Effector memory CD8-positive, alpha-beta T cell (primary cell): ENCODE measurements at regions not wholly inside any gene's neighbourhood (a gene's known extent, or its start where the extent isn't known, plus 50 kb on each side); places are given as distances from the start of the nearest gene placed in this dataset.
"Not testable (repeated sequence)": the region's sequence is repeated elsewhere in the genome, so short reads cannot be mapped to it uniquely, and the experiment has no call there.

Experiments
- ATAC-seq: fragments of 150-1000 bp; cut with Tn5 transposase; replicated peaks from 2 replicates; pipeline ENCODE4 v1.10.0; 2021; ENCODE audit warnings: mild to moderate bottlenecking, moderate library complexity
- DNase-seq, 3 experiments: peaks; one replicate each; pipeline ENCODE4 v3.0.0; 2021
- H3K27ac Mint-ChIP-seq, 2 donors: one replicate each; pipeline ENCODE4 v1.8.0; 2022; ENCODE audit warnings: mild to moderate bottlenecking in 2 of 2, mixed read lengths in 2 of 2, moderate library complexity in 2 of 2
- H3K27me3 Mint-ChIP-seq, 2 donors: one replicate each; pipeline ENCODE4 v1.8.0; 2022; ENCODE audit warnings: mixed read lengths in 2 of 2
- H3K36me3 Mint-ChIP-seq: one replicate; pipeline ENCODE4 v1.8.0; 2022; ENCODE audit warnings: mild to moderate bottlenecking, moderate library complexity, mixed read lengths; ENCODE audit not compliant: insufficient read depth
- H3K4me1 Mint-ChIP-seq, 2 donors: one replicate each; pipeline ENCODE4 v1.8.0; 2022; ENCODE audit warnings: low read depth in 2 of 2, mixed read lengths in 2 of 2
- H3K4me3 Mint-ChIP-seq, 2 donors: one replicate each; pipeline ENCODE4 v1.8.0; 2022; ENCODE audit warnings: mild to moderate bottlenecking in 2 of 2, mixed read lengths in 2 of 2, moderate library complexity in 2 of 2
- H3K9me3 Mint-ChIP-seq, 2 donors: one replicate each; pipeline ENCODE4 v1.8.0; 2022; ENCODE audit warnings: mixed read lengths in 2 of 2

- peaks cover 0 to 11% of the 10 kb centered on the region in 2 donors for H3K27me3 Mint-ChIP-seq
- H3K9me3 Mint-ChIP-seq = no peaks in the 10 kb centered on the region
- peaks cover under 1 to 6% of the 10 kb centered on the region in 2 donors for H3K4me1 Mint-ChIP-seq
- no peak for ATAC-seq
- H3K27ac Mint-ChIP-seq = no peak overlapping the region
- H3K4me3 Mint-ChIP-seq = no peak overlapping the region
- H3K36me3 Mint-ChIP-seq = peaks cover 3% of the 10 kb centered on the region
- no peak for DNase-seq
Observed at GRCh38 chr5:91474201-91474600, 91.1 kb upstream of the ARRDC3 start.

GRCh38 chr5:91472631-91473030 is 89.5 kb upstream of the ARRDC3 start:
- H3K4me3 Mint-ChIP-seq = no peak overlapping the region
- DNase-seq (no peak), ATAC-seq (no peak)
- no peak overlapping the region for H3K27ac Mint-ChIP-seq
- peaks cover 0 to 11% of the 10 kb centered on the region in 2 donors for H3K4me1 Mint-ChIP-seq
- H3K36me3 Mint-ChIP-seq = peaks cover 3% of the 10 kb centered on the region
- H3K27me3 Mint-ChIP-seq = peaks cover 0 to 18% of the 10 kb centered on the region in 2 donors
- H3K9me3 Mint-ChIP-seq = no peaks in the 10 kb centered on the region

GRCh38 chr5:91469517-91470165 is 86.5 kb upstream of the ARRDC3 start:
- no peak for DNase-seq
- Mint-ChIP-seq H3K36me3 (no peaks in the 10 kb centered on the region), H3K27ac (peak overlapping the region in 1 of 2 donors; percentile 7), H3K9me3 (peaks cover 0 to 3% of the 10 kb centered on the region in 2 donors), H3K27me3 (peaks cover 0 to 18% of the 10 kb centered on the region in 2 donors), H3K4me1 (peaks cover 0 to 6% of the 10 kb centered on the region in 2 donors), H3K4me3 (no peak overlapping the region)
- no peak for ATAC-seq

DNA sequence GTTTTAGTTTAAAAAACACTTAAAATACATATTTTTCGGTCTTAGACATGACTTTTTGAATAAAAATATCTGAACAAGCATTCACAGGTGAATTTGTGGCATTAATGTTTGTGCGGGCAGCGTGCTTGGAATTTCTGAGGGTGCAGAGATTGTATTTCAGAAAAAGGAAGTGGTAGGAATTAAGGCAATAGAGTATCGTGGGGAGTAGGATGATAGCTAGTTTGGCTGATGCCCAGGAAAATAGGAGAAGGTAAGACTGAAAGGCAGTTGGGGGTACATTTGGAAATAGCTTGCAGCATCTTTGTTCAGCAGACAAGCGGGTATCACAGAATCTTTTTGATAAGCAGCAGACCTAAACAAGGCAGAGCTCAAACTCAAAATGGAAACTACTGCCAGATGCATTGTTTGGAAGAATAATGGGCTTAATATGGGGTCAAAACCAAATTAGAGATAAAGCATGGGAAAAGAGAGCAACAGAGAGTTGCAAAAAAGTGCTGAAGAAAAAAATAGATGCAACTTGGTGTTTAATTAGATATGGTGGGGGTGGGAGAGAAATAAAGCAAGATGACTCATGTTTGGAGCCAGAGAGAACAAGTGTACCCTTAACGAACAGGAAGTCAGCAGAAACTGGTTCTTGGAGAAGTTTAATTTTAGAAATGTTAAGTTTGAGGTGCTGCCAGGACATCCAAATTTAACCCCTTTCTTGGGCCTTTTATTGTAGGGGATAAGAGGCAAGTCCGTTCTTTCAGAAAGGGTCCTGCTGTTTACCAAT is 85.7 kb upstream of the ARRDC3 start:
- H3K9me3 Mint-ChIP-seq = peaks cover 0 to 3% of the 10 kb centered on the region in 2 donors
- ATAC-seq (no peak), DNase-seq (no peak)
- no peaks in the 10 kb centered on the region for H3K36me3 Mint-ChIP-seq
- H3K4me3 Mint-ChIP-seq = no peak overlapping the region
- peak overlapping the region in 1 of 2 donors; percentile 7 for H3K27ac Mint-ChIP-seq
- peaks cover 0 to 17% of the 10 kb centered on the region in 2 donors for H3K27me3 Mint-ChIP-seq
- peaks cover 0 to 6% of the 10 kb centered on the region in 2 donors for H3K4me1 Mint-ChIP-seq

- Mint-ChIP-seq H3K27me3 (peaks cover 0 to 17% of the 10 kb centered on the region in 2 donors), H3K9me3 (peaks cover 0 to 4% of the 10 kb centered on the region in 2 donors), H3K4me1 (peaks cover 0 to 11% of the 10 kb centered on the region in 2 donors), H3K27ac (no peak overlapping the region), H3K36me3 (no peaks in the 10 kb centered on the region), H3K4me3 (no peak overlapping the region)
- ATAC-seq (no peak), DNase-seq (no peak)
Observed at GRCh38 chr5:91464886-91465646, 81.9 kb upstream of the ARRDC3 start.

- ATAC-seq (no peak), DNase-seq (no peak)
- H3K27me3 Mint-ChIP-seq = peaks cover 5 to 6% of the 10 kb centered on the region in 2 donors
- H3K27ac Mint-ChIP-seq = no peak overlapping the region
- no peaks in the 10 kb centered on the region for H3K36me3 Mint-ChIP-seq
- H3K4me1 Mint-ChIP-seq = peaks cover 0 to 4% of the 10 kb centered on the region in 2 donors
- no peak overlapping the region for H3K4me3 Mint-ChIP-seq
- peaks cover 0 to 1% of the 10 kb centered on the region in 2 donors for H3K9me3 Mint-ChIP-seq
Observed at GRCh38 chr5:91457681-91458058, 74.6 kb upstream of the ARRDC3 start.

- Mint-ChIP-seq H3K4me1 (peaks cover 0 to 4% of the 10 kb centered on the region in 2 donors), H3K9me3 (peaks cover 0 to 1% of the 10 kb centered on the region in 2 donors), H3K4me3 (no peak overlapping the region), H3K27ac (no peak overlapping the region), H3K36me3 (no peaks in the 10 kb centered on the region), H3K27me3 (peaks cover 5 to 6% of the 10 kb centered on the region in 2 donors)
- no peak for DNase-seq
- no peak for ATAC-seq
Observed at GRCh38 chr5:91456928-91457680, 74.0 kb upstream of the ARRDC3 start.

DNA sequence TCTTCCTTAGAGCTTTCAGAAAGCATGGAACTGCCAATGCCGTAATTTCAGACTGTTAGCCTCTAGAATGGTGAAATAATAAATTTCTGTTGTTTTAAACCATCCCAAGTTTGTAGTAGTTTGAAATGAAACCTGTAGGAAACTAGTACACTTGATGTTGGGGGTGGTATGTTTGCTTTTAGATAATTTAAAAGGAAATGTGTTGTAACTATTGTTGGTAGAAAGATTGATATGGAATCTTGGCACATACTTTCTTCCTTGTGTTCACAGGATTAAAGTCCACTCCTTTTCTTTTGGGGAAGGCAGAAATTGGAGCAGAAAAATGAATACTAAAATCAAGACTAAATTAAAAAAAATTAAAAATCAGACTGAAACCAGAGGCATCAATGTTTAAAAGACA is 66.0 kb upstream of the ARRDC3 start:
- Mint-ChIP-seq H3K36me3 (no peaks in the 10 kb centered on the region), H3K27me3 (no peaks in the 10 kb centered on the region), H3K27ac (no peak overlapping the region), H3K4me3 (no peak overlapping the region), H3K4me1 (no peaks in the 10 kb centered on the region), H3K9me3 (peaks cover 0 to 3% of the 10 kb centered on the region in 2 donors)
- no peak for DNase-seq
- no peak for ATAC-seq

- not testable (repeated sequence) for H3K27me3 Mint-ChIP-seq, H3K36me3 Mint-ChIP-seq, DNase-seq, H3K4me3 Mint-ChIP-seq, H3K9me3 Mint-ChIP-seq, ATAC-seq, H3K4me1 Mint-ChIP-seq, H3K27ac Mint-ChIP-seq
Observed at GRCh38 chr5:91448079-91448478, 65.0 kb upstream of the ARRDC3 start.

DNA sequence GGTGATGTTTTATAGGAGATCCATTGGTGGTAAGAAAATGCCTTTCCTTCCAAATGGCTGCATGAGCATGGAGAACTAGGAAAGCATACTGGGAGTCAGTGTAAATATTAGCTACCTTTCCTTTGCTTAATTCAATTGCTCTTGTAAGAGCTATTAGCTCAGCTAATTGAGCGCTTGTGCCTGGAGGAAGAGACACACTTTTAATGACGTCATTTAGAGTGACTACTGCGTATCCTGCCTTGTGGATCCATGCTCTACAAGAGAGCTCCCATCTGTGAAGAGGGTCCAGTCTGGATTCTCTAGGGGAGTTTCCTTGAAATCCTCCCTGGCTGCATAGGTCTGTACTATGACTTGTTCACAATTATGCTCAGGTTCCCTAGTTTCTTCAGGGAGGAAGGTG is 63.8 kb upstream of the ARRDC3 start:
- not testable (repeated sequence) for H3K4me1 Mint-ChIP-seq, ATAC-seq, H3K4me3 Mint-ChIP-seq, H3K36me3 Mint-ChIP-seq, H3K27me3 Mint-ChIP-seq, H3K27ac Mint-ChIP-seq, H3K9me3 Mint-ChIP-seq, DNase-seq

- H3K9me3 Mint-ChIP-seq = peaks cover 0 to 3% of the 10 kb centered on the region in 2 donors
- H3K36me3 Mint-ChIP-seq = no peaks in the 10 kb centered on the region
- ATAC-seq (no peak), DNase-seq (no peak)
- H3K27ac Mint-ChIP-seq = no peak overlapping the region
- no peak overlapping the region for H3K4me3 Mint-ChIP-seq
- no peaks in the 10 kb centered on the region for H3K4me1 Mint-ChIP-seq
- H3K27me3 Mint-ChIP-seq = no peaks in the 10 kb centered on the region
Observed at GRCh38 chr5:91443761-91444467, 60.8 kb upstream of the ARRDC3 start.

DNA sequence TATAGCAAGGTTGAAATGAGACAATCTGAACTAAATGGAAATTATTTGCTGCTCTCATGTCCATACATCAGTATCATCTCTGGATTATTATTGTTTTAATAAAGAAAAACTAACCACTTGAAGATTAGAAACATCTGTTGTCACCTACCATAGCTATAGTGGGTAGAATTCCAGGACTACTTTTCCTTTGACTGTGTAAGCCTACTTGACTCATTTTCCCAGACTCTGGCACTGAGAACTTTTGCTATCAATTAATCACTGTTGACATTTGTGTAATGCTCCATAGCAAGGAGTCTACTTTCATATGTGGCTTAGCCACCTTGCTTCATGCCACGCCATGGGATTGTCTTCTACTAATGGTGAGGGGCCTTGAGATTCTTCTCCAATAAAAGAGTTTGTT is 59.9 kb upstream of the ARRDC3 start:
- Mint-ChIP-seq H3K27ac (no peak overlapping the region), H3K36me3 (no peaks in the 10 kb centered on the region), H3K9me3 (peaks cover 0 to under 1% of the 10 kb centered on the region in 2 donors), H3K4me3 (no peak overlapping the region), H3K27me3 (no peaks in the 10 kb centered on the region), H3K4me1 (no peaks in the 10 kb centered on the region)
- DNase-seq (no peak), ATAC-seq (no peak)
